ENCODE measurements at regions not wholly inside any gene's neighbourhood (a gene's known extent, or its start where the extent isn't known, plus 50 kb on each side); places are given as distances from the start of the nearest gene placed in this dataset.
"Not testable (repeated sequence)": the region's sequence is repeated elsewhere in the genome, so short reads cannot be mapped to it uniquely, and the experiment has no call there.

DNA sequence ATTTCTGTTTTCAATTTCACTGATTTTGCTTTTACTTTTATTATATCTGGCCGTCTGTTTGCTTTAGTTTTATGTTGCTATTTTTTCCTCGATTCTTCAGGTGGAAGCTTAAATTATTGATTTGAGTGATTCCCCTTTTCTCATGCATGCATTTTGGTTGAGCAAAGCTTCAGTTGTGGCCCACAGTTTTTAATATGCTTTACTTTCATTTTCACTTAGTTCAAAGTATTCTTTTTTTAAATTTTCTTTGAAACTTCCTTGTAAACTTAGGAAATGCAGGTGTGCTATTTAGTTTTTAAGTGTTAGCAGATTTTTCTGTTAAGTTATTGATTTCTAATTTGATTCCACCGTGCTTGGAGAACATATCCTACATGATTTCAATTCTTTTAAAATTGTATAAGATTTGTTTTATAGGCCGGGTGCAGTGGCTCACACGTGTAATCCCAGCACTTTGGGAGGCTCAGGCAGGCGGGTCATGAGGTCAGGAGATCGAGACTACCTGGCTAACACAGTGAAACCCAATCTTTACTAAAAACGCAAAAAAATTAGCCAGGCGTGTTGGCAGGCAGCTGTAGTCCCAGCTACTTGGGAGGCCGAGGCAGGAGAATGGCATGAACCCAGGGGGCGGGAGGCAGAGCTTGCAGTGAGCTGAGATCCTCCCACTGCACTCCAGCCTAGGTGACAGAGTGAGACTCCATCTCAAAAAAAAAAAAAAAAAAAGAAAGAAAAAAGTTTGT lies 531.2 kb downstream of the KIF2B start:
- no peak for DNase-seq (ENCODE audit: low read depth)

DNA sequence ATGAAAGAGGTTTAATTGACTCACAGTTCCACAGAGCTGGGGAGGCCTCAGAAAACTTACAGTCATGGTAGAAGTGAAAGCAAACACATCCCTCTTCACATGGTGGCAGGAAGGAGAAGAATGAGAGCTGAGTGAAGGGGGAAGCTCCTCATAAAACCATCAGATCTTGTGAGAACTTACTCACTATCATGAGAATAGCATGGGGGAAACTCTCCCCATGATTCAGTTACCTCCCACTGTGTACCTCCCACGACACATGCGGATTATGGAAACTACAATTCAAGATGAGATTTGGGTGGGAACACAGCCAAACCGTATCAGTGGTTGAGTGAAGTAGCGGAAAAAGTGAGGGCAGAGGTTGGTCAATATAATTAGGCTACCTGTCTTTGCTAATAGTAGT lies 538.3 kb downstream of the KIF2B start:
- DNase-seq (ENCODE audit: low read depth): not testable (repeated sequence)

DNA sequence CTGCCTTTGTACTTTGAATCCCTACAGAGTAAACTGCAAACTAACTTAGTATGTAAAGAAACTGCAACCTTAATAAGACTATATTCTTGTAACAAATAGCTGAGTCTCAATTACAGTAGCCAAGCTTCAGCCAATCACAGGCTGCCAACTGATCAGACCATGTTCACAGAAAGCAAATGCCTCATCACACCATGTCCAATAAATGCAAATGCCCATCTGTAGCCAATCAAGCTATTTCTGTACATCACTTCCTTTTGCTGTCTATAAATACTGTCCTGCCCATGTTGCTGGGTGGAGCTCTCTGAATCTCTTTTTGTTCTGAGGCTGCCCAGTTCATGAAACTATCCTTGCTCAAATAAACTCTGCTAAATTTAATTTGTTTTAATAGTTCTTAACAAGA lies 531.7 kb upstream of the TOM1L1 start:
- no peak for DNase-seq (ENCODE audit: low read depth)

DNA sequence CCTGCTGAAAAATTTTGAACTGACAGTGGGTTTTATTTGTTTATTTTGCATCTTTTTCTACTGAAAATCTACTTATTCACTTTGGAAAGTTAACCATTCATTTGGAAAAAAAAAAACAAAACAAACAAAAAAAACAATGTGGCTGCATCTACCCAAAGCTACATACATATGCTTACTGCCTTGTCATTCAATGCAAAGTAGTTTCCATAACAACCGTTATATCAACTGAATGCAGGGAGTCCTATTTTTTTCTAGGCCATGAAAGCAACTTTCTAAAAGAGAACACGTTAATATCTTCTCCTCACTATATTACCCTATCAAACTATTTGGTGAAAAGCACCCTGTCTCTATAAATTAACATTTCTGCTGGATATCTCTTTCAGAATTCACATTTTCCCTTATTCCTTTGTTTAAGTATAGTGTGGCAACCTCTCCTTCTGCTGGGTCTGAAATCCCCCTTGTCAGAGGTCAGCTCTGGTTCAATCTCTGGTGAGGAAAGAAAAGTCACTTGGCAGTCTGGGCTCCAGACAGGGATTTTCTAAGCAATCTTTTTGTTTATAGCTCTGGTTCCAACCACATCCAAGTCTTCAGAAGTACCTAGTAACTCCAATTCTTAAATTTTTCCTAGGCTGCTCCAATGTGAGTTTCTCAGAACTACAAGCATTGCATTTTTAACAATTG lies 528.4 kb upstream of the TOM1L1 start:
- no peak for DNase-seq (ENCODE audit: low read depth)

DNA sequence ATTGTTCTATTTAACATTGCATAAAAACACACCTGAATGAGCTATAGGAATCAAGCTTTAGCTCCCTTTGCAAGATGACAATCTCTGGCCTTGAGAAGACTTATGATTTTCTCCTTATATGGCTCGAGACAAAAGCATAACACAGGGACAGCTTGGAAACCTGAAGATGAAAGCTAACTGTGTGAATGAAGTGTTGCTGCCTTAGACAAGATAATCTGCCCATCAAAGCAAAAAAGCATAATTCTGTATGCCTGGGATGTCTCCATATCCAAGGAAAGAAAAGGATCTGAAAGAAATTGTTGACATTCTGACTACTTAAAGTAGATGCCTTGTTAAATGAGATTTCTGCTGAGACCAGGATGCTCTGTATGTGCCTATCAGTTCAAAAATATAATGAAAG lies 526.7 kb upstream of the TOM1L1 start:
- no peak for DNase-seq (ENCODE audit: low read depth)

DNA sequence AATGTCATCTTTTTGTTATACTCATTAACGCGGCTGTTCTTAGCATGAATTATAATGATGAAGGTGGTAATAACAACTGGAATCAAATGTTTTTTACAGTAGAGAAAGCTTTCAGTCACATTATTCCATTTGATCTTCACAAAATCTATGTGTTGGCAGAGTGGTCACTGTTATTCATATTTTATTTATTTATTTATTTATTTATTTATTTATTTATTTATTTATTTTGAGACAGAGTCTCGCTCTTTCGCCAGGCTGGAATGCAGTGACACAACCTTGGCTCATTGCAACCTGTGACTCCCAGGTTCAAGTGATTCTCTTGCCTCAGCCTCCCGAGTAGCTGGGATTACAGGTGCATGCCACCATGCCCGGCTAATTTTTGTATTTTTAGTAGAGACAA lies 524.2 kb upstream of the TOM1L1 start:
- DNase-seq (ENCODE audit: low read depth): not testable (repeated sequence)

DNA sequence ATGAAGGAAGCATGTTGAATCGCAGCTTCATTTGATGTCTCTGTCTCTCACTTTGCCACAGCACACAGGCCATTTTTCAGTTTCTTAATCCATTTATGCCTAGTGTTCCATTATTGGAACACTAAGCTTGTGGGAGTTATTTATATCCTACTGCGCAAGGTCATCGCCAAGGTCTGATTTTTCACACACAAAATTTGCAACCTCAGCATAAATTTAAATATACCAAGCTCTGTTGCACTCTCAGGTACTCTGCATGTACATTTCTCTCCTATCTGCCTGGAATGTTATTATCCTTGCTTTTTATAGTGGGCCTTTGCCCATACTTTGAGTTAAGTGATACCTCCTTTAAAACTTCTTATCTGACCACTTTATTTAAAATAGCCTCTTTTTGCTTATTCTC lies 519.2 kb upstream of the TOM1L1 start:
- no peak for DNase-seq (ENCODE audit: low read depth)

DNA sequence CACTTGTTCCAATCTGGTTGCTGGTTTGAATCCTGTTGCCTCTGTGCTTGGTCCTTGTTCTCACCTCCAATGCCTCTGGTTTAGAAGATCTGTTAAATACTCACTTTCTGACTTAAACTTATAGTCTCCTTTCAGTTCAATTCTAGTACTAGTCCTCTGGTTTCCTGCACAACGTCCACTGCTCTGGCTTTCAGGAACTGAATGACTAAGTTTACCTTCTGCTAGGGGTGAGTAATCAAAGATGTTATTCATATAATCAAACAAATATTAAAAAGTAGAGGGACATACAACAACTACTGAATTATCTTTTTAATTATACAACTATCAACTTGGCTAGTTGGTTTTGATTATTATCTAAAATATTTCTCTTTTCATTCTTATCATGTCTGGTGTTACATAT lies 496.4 kb upstream of the TOM1L1 start:
- no peak for DNase-seq (ENCODE audit: low read depth)

DNA sequence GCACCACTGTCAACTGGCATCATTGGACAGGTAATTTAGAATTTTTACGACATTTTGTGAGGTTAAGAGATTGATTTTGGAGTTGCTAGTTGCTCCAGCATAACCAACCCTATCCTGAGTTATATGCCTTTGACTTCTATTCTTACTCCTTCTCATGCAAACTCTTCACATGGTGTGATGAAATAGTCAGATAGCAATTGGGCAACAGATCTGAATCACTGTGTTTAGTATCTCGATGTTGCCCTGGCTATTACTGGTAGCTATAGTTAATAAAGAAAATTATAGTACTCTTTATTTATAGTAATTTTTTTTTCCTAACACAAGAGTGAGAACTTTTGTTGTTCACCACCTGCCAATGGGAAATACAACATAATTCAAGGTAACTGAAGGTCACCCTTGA lies 494.8 kb upstream of the TOM1L1 start:
- no peak for DNase-seq (ENCODE audit: low read depth)

DNA sequence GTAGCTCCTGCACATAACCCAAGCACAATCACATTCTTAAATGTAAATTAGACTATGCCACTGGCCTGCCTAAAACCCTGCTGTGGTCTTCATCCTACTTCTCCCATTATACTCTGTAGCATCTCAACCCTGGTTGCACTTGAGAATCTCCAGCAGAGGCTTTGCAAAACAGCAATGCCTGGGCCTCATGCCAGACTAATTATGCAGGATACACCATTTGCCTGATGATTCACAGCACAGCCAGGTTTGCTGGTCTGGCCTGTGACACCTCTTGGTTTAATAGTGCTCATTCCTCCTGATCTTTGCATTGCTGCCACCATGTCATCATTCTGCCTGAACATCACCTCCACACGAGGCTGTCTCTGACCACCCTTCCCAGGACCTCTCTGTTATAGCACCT lies 491.9 kb upstream of the TOM1L1 start:
- DNase-seq (ENCODE audit: low read depth): no peak

DNA sequence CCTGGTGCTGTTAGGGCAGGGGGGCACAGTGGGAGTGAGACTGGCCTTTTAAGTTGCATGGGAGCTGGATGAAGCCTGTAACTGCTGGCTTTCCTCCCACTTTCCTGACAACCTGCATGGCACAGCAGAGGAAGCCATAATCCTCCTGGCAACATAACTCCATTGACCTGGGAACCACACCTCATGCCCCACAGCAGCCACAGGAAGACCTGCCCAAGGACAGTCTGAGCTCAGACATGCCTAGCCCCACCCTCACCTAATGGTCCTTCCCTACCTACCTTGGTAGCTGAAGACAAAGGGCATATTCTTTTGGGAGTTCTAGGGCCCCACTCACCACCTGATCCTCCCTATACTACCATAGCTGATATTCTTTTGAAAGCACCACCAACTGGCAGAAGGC lies 482.2 kb upstream of the TOM1L1 start:
- DNase-seq (ENCODE audit: low read depth): no peak

DNA sequence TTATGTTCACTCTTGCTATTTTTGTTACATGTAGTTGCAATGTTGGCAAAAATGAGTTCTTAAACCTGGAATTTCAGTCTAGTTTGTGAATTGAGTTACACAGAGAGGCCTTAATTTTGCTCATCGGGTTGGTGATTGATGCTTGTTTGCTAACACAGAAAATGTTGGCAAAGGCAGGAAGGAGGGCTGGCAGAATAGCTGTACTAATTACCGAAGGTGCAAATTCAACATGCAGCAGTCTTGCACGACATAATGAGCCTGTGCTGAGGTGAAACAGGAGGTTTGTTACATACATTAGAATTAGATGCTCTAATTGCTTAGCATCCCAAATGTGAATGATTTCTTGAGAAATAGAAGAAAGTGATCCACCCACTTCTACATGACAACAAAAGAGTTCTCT lies 475.0 kb upstream of the TOM1L1 start:
- DNase-seq (ENCODE audit: low read depth): no peak

DNA sequence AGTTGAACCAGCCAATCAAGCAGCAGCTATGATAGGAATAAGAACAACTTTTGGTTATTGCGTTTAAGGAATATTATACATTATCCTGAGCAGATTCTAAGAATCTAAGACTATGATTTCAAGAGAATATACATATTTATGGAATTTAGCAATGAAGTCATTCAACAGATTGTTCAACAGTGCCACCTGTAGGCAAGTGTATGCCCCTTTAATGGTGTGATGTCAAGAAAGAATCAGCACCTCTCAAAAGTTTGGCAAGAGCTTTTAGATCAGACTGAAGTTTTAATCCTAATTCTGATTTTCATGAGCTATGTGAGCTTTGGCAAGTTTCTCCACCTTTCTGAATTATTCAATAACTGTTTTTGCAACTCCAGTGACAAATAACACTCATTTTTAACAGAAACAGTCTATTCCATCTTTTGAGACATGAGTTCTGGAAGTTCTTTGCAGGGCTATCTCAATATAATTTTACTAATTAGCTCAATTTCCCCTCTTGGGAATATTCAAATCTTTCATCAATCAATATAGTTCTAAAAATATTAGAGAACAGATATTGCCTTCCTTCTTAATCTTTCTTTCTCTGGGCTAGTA lies 474.3 kb upstream of the TOM1L1 start:
- peak; percentile 0 for DNase-seq (ENCODE audit: low read depth)

DNA sequence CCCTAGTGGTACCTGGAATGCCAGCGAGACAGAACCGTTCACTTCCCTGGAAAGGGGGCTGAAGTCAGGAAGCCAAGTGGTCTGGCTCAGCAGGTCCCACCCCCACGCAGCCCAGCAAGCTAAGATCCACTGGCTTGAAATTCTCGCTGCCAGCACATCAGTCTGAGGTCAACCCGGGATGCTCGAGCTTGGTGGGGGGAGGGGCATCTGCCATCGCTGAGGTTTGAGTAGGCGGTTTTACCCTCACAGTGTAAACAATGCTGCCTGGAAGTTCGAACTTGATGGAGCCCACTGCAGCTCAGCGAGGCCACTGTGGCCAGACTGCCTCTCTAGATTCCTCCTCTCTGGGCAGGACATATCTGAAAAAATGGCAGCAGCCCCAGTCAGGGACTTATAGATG lies 464.7 kb upstream of the TOM1L1 start:
- DNase-seq (ENCODE audit: low read depth): no peak

DNA sequence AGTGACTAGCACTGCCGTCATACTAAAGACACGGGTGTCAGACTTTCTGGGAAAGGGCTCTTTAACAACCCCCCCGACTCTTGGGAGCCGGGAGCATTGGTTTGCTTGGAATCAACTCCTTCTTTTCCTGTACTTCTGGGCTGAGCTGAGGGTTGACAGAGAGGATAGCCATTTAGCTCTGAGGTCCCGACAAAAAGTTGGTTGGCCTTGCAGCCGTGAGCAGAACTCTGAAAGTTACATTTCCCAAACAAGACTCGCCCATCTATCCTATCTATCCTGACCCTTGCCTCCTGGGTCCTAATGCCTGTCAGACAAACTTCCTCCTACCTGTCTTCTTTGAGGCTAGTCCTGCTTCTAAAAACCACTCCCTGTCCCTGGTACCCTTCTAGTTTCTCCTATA lies 460.8 kb upstream of the TOM1L1 start:
- DNase-seq (ENCODE audit: low read depth): no peak

DNA sequence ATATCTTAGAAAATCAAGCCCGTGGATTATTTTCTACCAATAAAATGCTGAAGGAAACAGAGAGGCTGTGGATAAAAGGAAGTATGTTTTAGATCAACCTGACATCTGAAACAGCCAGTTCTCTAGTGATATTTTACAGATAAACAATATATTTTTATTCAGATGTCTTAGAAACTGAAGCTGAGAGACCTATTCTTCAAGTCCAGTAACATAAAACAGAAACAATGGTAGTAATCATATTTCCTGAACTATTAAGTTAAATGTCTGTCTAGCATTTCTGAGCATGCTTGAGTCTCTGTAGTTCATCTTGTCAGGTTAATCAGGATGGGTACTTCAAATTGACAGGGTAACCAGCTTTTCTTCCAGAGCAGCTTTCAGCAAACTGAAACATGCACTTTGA lies 449.6 kb upstream of the TOM1L1 start:
- DNase-seq (ENCODE audit: low read depth): no peak

DNA sequence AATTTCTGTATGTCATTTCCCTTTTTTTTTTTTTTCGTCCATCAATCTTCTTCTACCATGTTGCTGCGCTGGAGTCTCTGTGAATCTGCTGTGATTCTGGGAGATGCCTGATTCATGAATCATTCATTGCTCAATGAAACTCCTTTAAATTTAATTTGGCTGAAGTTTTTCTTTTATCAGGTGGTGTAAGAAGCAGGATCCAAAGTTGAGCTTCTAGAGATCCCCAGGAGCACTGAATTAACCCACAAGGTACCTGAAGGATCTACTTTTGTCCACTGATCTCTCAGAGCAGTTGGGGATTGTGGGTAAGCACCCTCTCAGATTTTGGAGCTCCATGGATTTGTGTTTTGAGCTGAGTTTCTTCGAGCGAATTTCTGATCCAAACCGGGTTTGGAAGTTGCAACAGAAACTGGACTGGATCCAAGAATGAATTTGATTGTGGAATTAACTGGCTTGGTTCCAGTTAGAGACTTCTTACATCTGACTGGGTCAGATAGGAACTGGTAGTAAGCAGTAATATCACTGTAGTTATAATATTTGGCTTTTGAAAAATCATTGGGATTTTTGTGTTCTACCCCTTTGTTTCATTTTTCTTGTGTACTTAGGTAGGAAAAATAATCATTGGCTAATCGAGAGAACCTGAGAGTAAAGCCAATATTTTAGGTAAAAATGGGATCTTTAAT lies 447.8 kb upstream of the TOM1L1 start:
- no peak for DNase-seq (ENCODE audit: low read depth)

DNA sequence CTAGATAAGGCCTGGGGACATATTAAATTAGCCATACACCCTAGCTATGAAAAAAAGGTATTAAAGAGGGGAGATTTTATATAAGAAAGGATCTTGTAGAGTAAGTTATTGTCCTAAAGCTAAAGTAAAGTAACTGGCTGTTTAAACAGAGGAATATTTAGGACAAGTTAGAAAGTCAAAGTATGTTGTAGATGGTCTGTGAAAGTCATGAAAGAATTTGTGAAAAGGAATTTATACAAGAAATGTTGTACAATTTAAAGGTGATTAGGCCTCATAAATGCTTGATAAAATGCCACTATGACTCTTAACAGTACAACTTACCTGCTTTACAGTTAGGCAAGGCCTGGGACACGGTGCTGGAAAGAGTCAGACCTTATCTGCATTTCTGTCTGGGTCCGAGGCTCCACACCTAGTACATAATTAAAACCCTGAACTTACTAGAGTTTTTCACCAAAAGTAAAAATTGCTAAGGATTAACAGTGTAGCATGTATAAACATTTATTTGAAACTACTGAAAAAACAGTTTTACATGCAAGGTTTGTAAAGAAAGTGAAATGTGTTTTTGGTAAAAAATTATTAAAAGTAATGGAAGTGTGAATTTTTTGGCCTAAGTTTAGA lies 445.3 kb upstream of the TOM1L1 start:
- no peak for DNase-seq (ENCODE audit: low read depth)

DNA sequence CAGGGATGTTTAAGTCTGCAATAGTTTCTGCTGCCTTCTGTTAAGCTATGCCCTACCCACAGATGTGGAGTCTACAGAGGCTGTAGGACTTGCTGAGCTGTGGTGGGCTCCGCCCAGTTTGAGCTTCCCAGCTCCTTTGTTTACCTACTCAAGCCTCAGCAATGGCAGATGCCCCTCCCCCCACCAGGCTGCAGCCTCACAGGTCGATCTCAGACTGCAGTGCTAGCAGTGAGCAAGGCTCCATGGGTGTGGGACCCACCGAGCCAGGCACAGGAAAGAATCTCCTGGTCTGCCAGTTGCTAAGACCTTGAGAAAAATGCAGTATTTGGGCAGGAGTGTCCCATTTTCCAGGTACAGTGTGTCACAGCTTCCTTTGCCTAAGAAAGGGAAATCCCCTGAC lies 435.2 kb upstream of the TOM1L1 start:
- DNase-seq (ENCODE audit: low read depth): not testable (repeated sequence)

DNA sequence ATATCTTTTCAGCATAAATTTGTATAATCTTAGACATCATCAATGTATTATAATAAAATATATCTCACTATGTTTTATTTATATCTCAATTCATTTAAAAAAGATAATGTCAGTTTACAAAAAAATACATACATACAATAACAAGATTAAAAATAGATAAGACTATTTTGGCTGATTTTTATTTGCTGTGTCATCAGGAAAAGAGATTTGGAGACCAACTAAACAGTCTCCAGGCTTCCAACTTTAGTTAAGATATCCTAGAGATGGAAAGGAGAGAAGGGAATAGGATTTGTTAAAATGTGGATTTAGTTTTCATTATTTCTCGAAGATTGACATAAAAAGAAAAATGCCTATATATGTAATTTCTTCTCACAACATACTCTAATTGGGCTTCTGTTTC lies 433.8 kb upstream of the TOM1L1 start:
- no peak for DNase-seq (ENCODE audit: low read depth)

DNA sequence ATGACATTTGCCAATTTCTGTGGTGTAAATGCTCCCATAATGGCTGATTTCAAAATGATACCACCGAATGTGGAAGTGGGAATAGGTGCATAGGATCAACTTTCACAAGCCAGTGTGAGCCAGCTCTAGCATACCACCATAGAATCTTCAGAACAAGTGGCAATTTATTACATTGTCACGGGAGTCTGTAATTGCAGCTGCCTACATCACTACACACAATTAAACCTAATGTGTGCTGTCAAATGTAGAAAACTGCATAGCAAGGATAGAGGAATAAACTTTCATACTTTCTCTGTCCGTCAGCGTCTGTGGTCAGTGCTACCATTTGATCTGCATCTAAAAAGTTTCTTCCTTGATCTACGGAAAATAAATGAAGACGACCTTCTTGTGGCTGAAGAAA lies 417.8 kb upstream of the TOM1L1 start:
- no peak for DNase-seq (ENCODE audit: low read depth)

DNA sequence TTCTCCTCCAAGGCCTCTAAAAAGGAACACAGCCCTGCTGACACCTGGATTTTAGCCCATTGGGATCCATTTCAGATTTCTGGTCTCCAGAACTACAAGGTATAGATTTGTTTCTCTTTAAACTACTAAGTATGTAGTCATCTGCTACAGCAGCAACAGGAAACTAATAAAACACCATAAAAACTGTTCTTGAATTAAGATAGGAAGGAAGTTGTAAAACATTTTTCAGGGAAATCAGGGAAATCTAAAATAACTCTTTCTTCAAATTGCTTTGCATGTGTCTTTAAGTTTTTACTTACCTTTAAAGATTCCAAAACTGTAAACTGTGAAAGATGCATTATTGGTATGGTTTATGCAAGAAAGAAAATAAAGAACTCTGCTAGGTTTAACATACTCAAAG lies 407.0 kb upstream of the TOM1L1 start:
- no peak for DNase-seq (ENCODE audit: low read depth)
